Fibroblast of the aortic adventitia (primary cell): ENCODE measurements at regions not wholly inside any gene's neighbourhood (a gene's known extent, or its start where the extent isn't known, plus 50 kb on each side); places are given as distances from the start of the nearest gene placed in this dataset.

Source experiments
- DNase-seq: peaks from one replicate; pipeline ENCODE4 v3.0.0-alpha.2; 2010; ENCODE audit warnings: low read depth
- H3K4me3 ChIP-seq: 2 replicates; pipeline ENCODE4 v1.5.1; 2011; ENCODE audit warnings: low read depth, mild to moderate bottlenecking, control low read depth, low read length, moderate library complexity
- CTCF ChIP-seq: IDR thresholded peaks from 2 replicates; pipeline ENCODE4 v1.5.1; 2011; ENCODE audit warnings: mild to moderate bottlenecking, low read length, control low read depth, inconsistent platforms; ENCODE audit not compliant: insufficient read depth

GRCh38 chr2:8256905-8257304 is 425.0 kb upstream of the ID2 start:
- DNase-seq = no peak
- no peak overlapping the region for H3K4me3 ChIP-seq
- TF ChIP-seq CTCF = no peak

- no peak for DNase-seq
- TF ChIP-seq CTCF = no peak
- no peak overlapping the region for H3K4me3 ChIP-seq
Observed at GRCh38 chr2:8257502-8257901, 424.4 kb upstream of the ID2 start.

GRCh38 chr2:8258406-8258805 is 423.4 kb upstream of the ID2 start:
- no peak for TF ChIP-seq CTCF
- no peak for DNase-seq
- no peak overlapping the region for H3K4me3 ChIP-seq

GRCh38 chr2:8259106-8259840 is 422.6 kb upstream of the ID2 start:
- no peak overlapping the region for H3K4me3 ChIP-seq
- DNase-seq = no peak
- no peak for TF ChIP-seq CTCF

- no peak overlapping the region for H3K4me3 ChIP-seq
- DNase-seq = no peak
- no peak for TF ChIP-seq CTCF
Observed at GRCh38 chr2:8259841-8260178, 422.0 kb upstream of the ID2 start.

GRCh38 chr2:8260213-8260612 is 421.6 kb upstream of the ID2 start:
- no peak for TF ChIP-seq CTCF
- no peak for DNase-seq
- no peak overlapping the region for H3K4me3 ChIP-seq

- no peak overlapping the region for H3K4me3 ChIP-seq
- DNase-seq = no peak
- no peak for TF ChIP-seq CTCF
Observed at GRCh38 chr2:8263901-8264300, 418.0 kb upstream of the ID2 start.
